A549 (cell line): ENCODE measurements at regions not wholly inside any gene's neighbourhood (a gene's known extent, or its start where the extent isn't known, plus 50 kb on each side); places are given as distances from the start of the nearest gene placed in this dataset.

Experiments used
- ATAC-seq, 2 experiments: fragments of 200-7000 bp in 1 of 2; fragments of >200 bp in 1 of 2; cut with Nextera tagmentation in 1 of 2; cut with Tn5 transposase in 1 of 2; 3 replicates each; pipeline versions ENCODE4 v1.8.0 to v1.9.1; 2018 to 2020; ENCODE audit warnings: mild to moderate bottlenecking in 1 of 2, moderate library complexity in 1 of 2
- CTCF ChIA-PET: fragments of 300-600 bp; sonication (Branson Sonifier 250); formaldehyde crosslinking; extraction: SDS; loops from one replicate; lab custom pipeline; 2021; ENCODE audit warnings: antibody characterized with exemption, inconsistent platforms; lab: Yijun Ruan, JAX
- POLR2A ChIA-PET: fragments of 350-600 bp; formaldehyde crosslinking; extraction: SDS; loops from one replicate; lab custom pipeline; 2021; ENCODE audit warnings: antibody characterized with exemption, inconsistent platforms; lab: Yijun Ruan, JAX
- DNase-seq, 2 experiments: peaks; one replicate each; pipeline versions ENCODE4 v3.0.0 to v3.0.0-alpha.2; 2011 to 2016; ENCODE audit warnings: low read depth in 1 of 2, low spot score in 1 of 2
- FAIRE-seq: peaks from 2 replicates; lab custom pipeline; 2011; peaks lifted over from hg19 to GRCh38; lab: Jason Lieb, UNC
- H3K27ac ChIP-seq, 2 experiments: fragments of >200 bp; sonication (Bioruptor Twin); formaldehyde crosslinking; 3 replicates each; pipeline ENCODE4 v1.5.1; 2016 to 2017
- H3K4me1 ChIP-seq: fragments of >200 bp; sonication (Bioruptor Twin); formaldehyde crosslinking; 3 replicates; pipeline ENCODE4 v1.6.1; 2016
- H3K4me2 ChIP-seq: fragments of >200 bp; sonication (Bioruptor Twin); formaldehyde crosslinking; 3 replicates; pipeline ENCODE4 v1.6.1; 2016
- H3K4me3 ChIP-seq: fragments of >200 bp; sonication (Bioruptor Twin); formaldehyde crosslinking; 3 replicates; pipeline ENCODE4 v1.5.1; 2016
- H3K9me3 ChIP-seq: fragments of >200 bp; sonication (Bioruptor Twin); formaldehyde crosslinking; 3 replicates; pipeline ENCODE4 v1.6.1; 2016
- ATOH8 ChIP-seq: fragments of 250-450 bp; sonication (Bioruptor Pico); IDR thresholded peaks from 2 replicates; pipeline ENCODE4 v1.5.0; 2020; ENCODE audit warnings: low read depth, mild to moderate bottlenecking, moderate library complexity
- CEBPB ChIP-seq, 2 experiments: fragments of >200 bp in 1 of 2; sonication (Bioruptor Twin) in 1 of 2; formaldehyde crosslinking in 1 of 2; IDR thresholded peaks; 2 replicates each; pipeline ENCODE4 v1.6.1; 2012 to 2016
- E2F6 ChIP-seq: IDR thresholded peaks from 2 replicates; pipeline ENCODE4 v1.6.1; 2012; ENCODE audit warnings: low read depth, borderline replicate concordance
- EHMT2 ChIP-seq: fragments of 200-600 bp; sonication (generic); IDR thresholded peaks from 2 replicates; pipeline ENCODE4 v1.6.1; 2016; ENCODE audit warnings: antibody characterized with exemption, low read depth, mild to moderate bottlenecking, moderate library complexity
- FOSB ChIP-seq: fragments of 250-450 bp; sonication (Bioruptor Pico); IDR thresholded peaks from 2 replicates; pipeline ENCODE4 v1.5.0; 2020; ENCODE audit warnings: mild to moderate bottlenecking, moderate library complexity
- GATA3 ChIP-seq: IDR thresholded peaks from 2 replicates; pipeline ENCODE4 v1.6.1; 2012; ENCODE audit warnings: borderline replicate concordance
- HDAC2 ChIP-seq: fragments of 200-600 bp; sonication (generic); IDR thresholded peaks from 2 replicates; pipeline ENCODE4 v1.6.1; 2016
- HOXB13 ChIP-seq: fragments of 250-450 bp; sonication (Bioruptor Pico); IDR thresholded peaks from 2 replicates; pipeline ENCODE4 v1.5.0; 2020; ENCODE audit warnings: low read depth, mild to moderate bottlenecking, moderate library complexity
- JUNB ChIP-seq: fragments of >200 bp; sonication (Bioruptor Twin); formaldehyde crosslinking; IDR thresholded peaks from 2 replicates; pipeline ENCODE4 v1.6.1; 2016
- KDM5A ChIP-seq: fragments of 200-600 bp; sonication (generic); IDR thresholded peaks from 2 replicates; pipeline ENCODE4 v1.6.1; 2016; ENCODE audit warnings: antibody characterized with exemption, mild to moderate bottlenecking
- MAFK ChIP-seq: fragments of 450-650 bp; IDR thresholded peaks from 2 replicates; pipeline ENCODE4 v1.6.1; 2014; ENCODE audit not compliant: partially characterized antibody
- MAX ChIP-seq: IDR thresholded peaks from 2 replicates; pipeline ENCODE4 v1.6.1; 2012
- MAZ ChIP-seq: fragments of 150-350 bp; IDR thresholded peaks from 2 replicates; pipeline ENCODE4 v1.6.1; 2014; ENCODE audit warnings: antibody characterized with exemption, low read depth, low read length, borderline replicate concordance
- NFE2L2 ChIP-seq: fragments of 150-350 bp; conservative IDR thresholded peaks from 2 replicates; pipeline ENCODE4 v1.6.1; 2014; ENCODE audit warnings: low read length
- NR3C1 ChIP-seq: fragments of >200 bp; sonication (Bioruptor Twin); formaldehyde crosslinking; IDR thresholded peaks from 3 replicates; pipeline ENCODE4 v1.6.1; 2017
- PBX3 ChIP-seq: IDR thresholded peaks from 2 replicates; pipeline ENCODE4 v1.6.1; 2012
- PHF8 ChIP-seq: fragments of 200-600 bp; sonication (generic); IDR thresholded peaks from 2 replicates; pipeline ENCODE4 v1.6.1; 2016; ENCODE audit warnings: low read depth, mild to moderate bottlenecking, antibody characterized with exemption, moderate library complexity, borderline replicate concordance
- POLR2A ChIP-seq: IDR thresholded peaks from 2 replicates; pipeline ENCODE4 v1.6.1; 2012; ENCODE audit warnings: mild to moderate bottlenecking, low read length
- RNF2 ChIP-seq: fragments of 200-600 bp; sonication (generic); IDR thresholded peaks from 2 replicates; pipeline ENCODE4 v1.6.1; 2016; ENCODE audit warnings: low read depth, mild to moderate bottlenecking, antibody characterized with exemption, moderate library complexity, borderline replicate concordance
- TFCP2L1 ChIP-seq: fragments of 250-450 bp; sonication (Bioruptor Pico); IDR thresholded peaks from 2 replicates; pipeline ENCODE4 v1.5.0; 2021; ENCODE audit warnings: mild to moderate bottlenecking
- USF2 ChIP-seq: fragments of 450-650 bp; IDR thresholded peaks from 2 replicates; pipeline ENCODE4 v1.6.1; 2014; ENCODE audit warnings: antibody characterized with exemption
- ZNF302 ChIP-seq: fragments of 250-450 bp; sonication (Bioruptor Pico); IDR thresholded peaks from 2 replicates; pipeline ENCODE4 v1.9.0; 2021; ENCODE audit warnings: inconsistent platforms, mild to moderate bottlenecking, moderate library complexity
- WGBS: methylation state at CpG from one replicate; pipeline ENCODE4 v1.1.6; 2017; ENCODE audit errors: missing lambda C conversion rate; 5-methylcytosine and 5-hydroxymethylcytosine counted together

- TF ChIP-seq JUNB = no peak
- no peak for TF ChIP-seq RNF2
- TF ChIP-seq ZNF302 (CRISPR knock-in tag) = no peak
- TF ChIP-seq GATA3 = no peak
These were observed 97.1 kb upstream of the PRICKLE1 start (continued) for GRCh38 chr12:42686514-42687172.

- no peak overlapping the region for H3K4me2 ChIP-seq
- FAIRE-seq = no peak
- no peak for ATAC-seq
- H3K4me1 ChIP-seq = no peaks in the 10 kb centered on the region
- ChIA-PET CTCF (no interaction called here), POLR2A (no interaction called here)
- DNase-seq = no peak
- TF ChIP-seq JUNB (no peak), POLR2A (no peak), NR3C1 (no peak), PBX3 (no peak), HOXB13 (no peak), FOSB (CRISPR knock-in tag) (no peak), NFE2L2 (no peak), CEBPB (IDR thresholded peaks at IDR 0.05) (no peak), E2F6 (no peak), PHF8 (no peak), MAZ (no peak), MAX (no peak)
- TF ChIP-seq, all 56 proteins: peak for 0
- WGBS = 17% methylated on average over 1 of the region's 1 CpG
- H3K27ac ChIP-seq = no peak overlapping the region
- no peaks in the 10 kb centered on the region for H3K9me3 ChIP-seq
- no peak overlapping the region for H3K4me3 ChIP-seq
These were observed 95.2 kb upstream of the PRICKLE1 start for GRCh38 chr12:42684802-42685071.

- ChIA-PET POLR2A (no interaction called here), CTCF (no interaction called here)
- ATAC-seq = no peak
- FAIRE-seq = no peak
- 11% methylated on average over 4 of the region's 4 CpGs for WGBS
- DNase-seq = no peak
- no peaks in the 10 kb centered on the region for H3K4me1 ChIP-seq
- TF ChIP-seq MAFK (peak; percentile 66), HDAC2 (no peak), KDM5A (no peak), ATOH8 (no peak), TFCP2L1 (CRISPR knock-in tag) (no peak), EHMT2 (no peak), USF2 (no peak)
- H3K27ac ChIP-seq = no peak overlapping the region
- H3K4me2 ChIP-seq = no peak overlapping the region
- no peak overlapping the region for H3K4me3 ChIP-seq
- H3K9me3 ChIP-seq = no peaks in the 10 kb centered on the region
These were observed 94.6 kb upstream of the PRICKLE1 start for GRCh38 chr12:42683933-42684801.
